CD4-positive, alpha-beta T cell treated with Interleukin-12 subunit alpha and Interleukin-12 subunit beta, for 1 hour (primary cell): ENCODE measurements at regions not wholly inside any gene's neighbourhood (a gene's known extent, or its start where the extent isn't known, plus 50 kb on each side); places are given as distances from the start of the nearest gene placed in this dataset.

Experiments
- DNase-seq: peaks from one replicate; pipeline ENCODE4 v3.0.0-alpha.2; 2020

- DNase-seq = peak; percentile 94
Observed at GRCh38 chr13:99436686-99437416, 64.4 kb upstream of the TM9SF2 start.

DNA sequence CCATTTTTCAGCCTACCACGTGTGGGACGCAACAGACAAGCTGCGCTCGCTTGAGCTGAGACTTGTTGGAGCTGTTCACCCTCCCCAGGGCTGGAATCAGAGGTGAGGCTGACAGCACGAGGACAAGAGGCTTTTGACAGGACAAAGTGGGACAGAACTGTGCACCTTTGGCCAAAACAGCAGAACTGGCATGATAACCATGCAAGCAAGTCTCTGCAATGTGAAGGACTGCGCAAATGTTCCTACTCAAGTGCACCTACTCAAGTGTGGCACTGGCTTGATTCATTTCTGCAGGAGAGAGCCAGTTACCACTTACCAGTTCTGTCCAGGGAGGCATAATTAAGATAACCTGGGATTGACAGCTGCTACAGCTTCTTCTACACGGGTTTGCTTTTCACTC, 62.2 kb upstream of the TM9SF2 start:
- no peak for DNase-seq

- DNase-seq = no peak
Observed at GRCh38 chr13:99439850-99440604, 61.2 kb upstream of the TM9SF2 start.

DNA sequence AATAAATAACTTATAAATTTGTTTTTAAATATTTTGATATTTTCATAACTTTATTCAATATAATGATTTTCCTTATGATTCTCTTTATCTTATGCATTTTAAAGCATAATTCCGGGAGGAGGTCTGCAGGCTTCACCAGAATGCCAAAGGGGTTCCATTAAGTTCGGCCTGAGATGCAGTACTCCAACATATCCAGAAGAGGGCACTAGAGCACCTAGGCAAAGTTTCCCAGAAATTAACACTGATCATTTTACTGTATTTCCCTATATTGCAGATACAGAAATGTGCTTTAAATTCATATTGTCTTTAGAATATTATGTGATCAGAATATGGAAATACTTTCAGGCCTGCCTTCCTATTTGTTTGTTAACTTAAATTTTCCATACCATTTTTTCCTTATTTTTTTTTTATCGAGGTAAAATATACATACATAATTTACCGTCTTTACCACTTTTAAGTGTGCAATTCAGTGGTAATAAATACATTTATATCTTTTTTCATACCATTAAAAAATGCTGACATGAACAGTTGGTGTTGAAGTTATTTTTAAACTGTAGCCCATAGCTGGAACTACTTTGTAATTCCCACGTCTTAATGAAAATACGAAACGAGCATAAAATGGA, 58.9 kb upstream of the TM9SF2 start:
- peak; percentile 77 for DNase-seq

- DNase-seq = no peak
Observed at GRCh38 chr13:99446242-99446641, 55.0 kb upstream of the TM9SF2 start.

GRCh38 chr13:99448546-99448945, 52.7 kb upstream of the TM9SF2 start:
- DNase-seq = no peak

DNA sequence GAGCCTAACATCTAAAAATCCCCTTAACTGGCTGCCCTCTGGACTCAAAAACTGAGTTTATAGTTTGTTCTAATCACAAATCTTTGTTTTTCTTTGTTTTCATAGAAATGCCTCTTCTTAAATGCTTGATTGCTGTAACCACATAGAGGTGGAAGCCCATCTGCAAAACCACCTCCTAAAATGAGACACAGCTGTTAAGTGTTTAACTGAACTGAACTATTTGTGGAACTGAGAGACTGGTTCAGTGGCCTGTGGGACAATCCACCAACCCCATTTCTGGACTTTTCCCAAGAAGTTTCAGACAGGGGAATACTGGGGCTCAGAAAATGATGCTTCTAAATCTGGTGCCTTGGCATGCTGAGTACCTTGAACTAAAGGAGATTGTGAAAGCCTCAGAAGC, 50.9 kb upstream of the TM9SF2 start:
- DNase-seq = no peak
